BE2C (cell line): ENCODE measurements at regions not wholly inside any gene's neighbourhood (a gene's known extent, or its start where the extent isn't known, plus 50 kb on each side); places are given as distances from the start of the nearest gene placed in this dataset.

ENCODE experiments used
- DNase-seq: peaks from one replicate; pipeline ENCODE4 v3.0.0-alpha.2; 2020
- H3K27me3 ChIP-seq: fragments of 250-450 bp; sonication (Bioruptor Pico); 2 replicates; pipeline ENCODE4 v1.5.1; 2020; ENCODE audit warnings: mild to moderate bottlenecking
- H3K36me3 ChIP-seq: fragments of 250-450 bp; sonication (Bioruptor Pico); 2 replicates; pipeline ENCODE4 v1.5.1; 2020; ENCODE audit warnings: mild to moderate bottlenecking
- H3K4me1 ChIP-seq: fragments of 250-450 bp; sonication (Bioruptor Pico); 2 replicates; pipeline ENCODE4 v1.5.1; 2020
- H3K4me3 ChIP-seq: 2 replicates; pipeline ENCODE4 v1.5.1; 2011; ENCODE audit warnings: low read depth, low read length
- H3K9me3 ChIP-seq: fragments of 250-450 bp; sonication (Bioruptor Pico); 2 replicates; pipeline ENCODE4 v1.5.1; 2020
- CTCF ChIP-seq: IDR thresholded peaks from 2 replicates; pipeline ENCODE4 v1.5.1; 2012; ENCODE audit warnings: mild to moderate bottlenecking, low read depth, low read length

GRCh38 chr16:58923094-58923493 lies 189.0 kb upstream of the GOT2 start:
- TF ChIP-seq CTCF = no peak
- Histone ChIP-seq H3K9me3 (no peaks in the 10 kb centered on the region), H3K4me3 (no peak overlapping the region), H3K27me3 (no peaks in the 10 kb centered on the region), H3K4me1 (no peaks in the 10 kb centered on the region), H3K36me3 (no peaks in the 10 kb centered on the region)
- no peak for DNase-seq

GRCh38 chr16:58913456-58913855 lies 179.3 kb upstream of the GOT2 start:
- Histone ChIP-seq H3K27me3 (no peaks in the 10 kb centered on the region), H3K36me3 (no peaks in the 10 kb centered on the region), H3K4me1 (no peaks in the 10 kb centered on the region), H3K4me3 (no peak overlapping the region), H3K9me3 (no peaks in the 10 kb centered on the region)
- no peak for TF ChIP-seq CTCF
- no peak for DNase-seq

GRCh38 chr16:58912571-58912970 lies 178.5 kb upstream of the GOT2 start:
- Histone ChIP-seq H3K9me3 (no peaks in the 10 kb centered on the region), H3K36me3 (no peaks in the 10 kb centered on the region), H3K27me3 (no peaks in the 10 kb centered on the region), H3K4me1 (no peaks in the 10 kb centered on the region), H3K4me3 (no peak overlapping the region)
- no peak for DNase-seq
- no peak for TF ChIP-seq CTCF

- Histone ChIP-seq H3K27me3 (no peaks in the 10 kb centered on the region), H3K9me3 (no peaks in the 10 kb centered on the region), H3K4me1 (no peaks in the 10 kb centered on the region), H3K36me3 (no peaks in the 10 kb centered on the region), H3K4me3 (no peak overlapping the region)
- no peak for DNase-seq
- no peak for TF ChIP-seq CTCF
These were observed 173.0 kb upstream of the GOT2 start for GRCh38 chr16:58906981-58907715.

- TF ChIP-seq CTCF = no peak
- no peaks in the 10 kb centered on the region for H3K27me3 ChIP-seq
These were observed 170.2 kb upstream of the GOT2 start for GRCh38 chr16:58904291-58904690.

GRCh38 chr16:58889516-58889915 lies 155.4 kb upstream of the GOT2 start:
- H3K4me1 ChIP-seq = no peaks in the 10 kb centered on the region
- H3K9me3 ChIP-seq = no peaks in the 10 kb centered on the region
- no peak for TF ChIP-seq CTCF
- no peaks in the 10 kb centered on the region for H3K27me3 ChIP-seq
- DNase-seq = no peak
- H3K4me3 ChIP-seq = no peak overlapping the region
- no peaks in the 10 kb centered on the region for H3K36me3 ChIP-seq

More at GRCh38 chr16:58904291-58904690, 170.2 kb upstream of the GOT2 start:
- DNase-seq = no peak
- Histone ChIP-seq H3K4me3 (no peak overlapping the region), H3K9me3 (no peaks in the 10 kb centered on the region), H3K36me3 (no peaks in the 10 kb centered on the region), H3K4me1 (no peaks in the 10 kb centered on the region)
